ENCODE measurements at regions not wholly inside any gene's neighbourhood (a gene's known extent, or its start where the extent isn't known, plus 50 kb on each side); places are given as distances from the start of the nearest gene placed in this dataset.
"Not testable (repeated sequence)": the region's sequence is repeated elsewhere in the genome, so short reads cannot be mapped to it uniquely, and the experiment has no call there.

- 80% methylated on average over 2 of the region's 2 CpGs for WGBS (ENCODE audit: insufficient coverage, low coverage, low lambda C conversion rate, missing lambda C conversion rate)
Measured at GRCh38 chr5:71401150-71401549, 54.3 kb upstream of the BDP1 start.

GRCh38 chr5:71401564-71401963 is 53.9 kb upstream of the BDP1 start:
- intact Hi-C loops (cut with DNase I); ATAC-seq; H3K9me3 ChIP-seq; DNase-seq; H3K4me3 ChIP-seq; H3K4me1 ChIP-seq; H3K27me3 ChIP-seq; H3K36me3 ChIP-seq; H3K27ac ChIP-seq: not testable (repeated sequence)
- WGBS (ENCODE audit: insufficient coverage, low coverage, low lambda C conversion rate, missing lambda C conversion rate): 81% methylated on average over 3 of the region's 3 CpGs

More at GRCh38 chr5:71401150-71401549, 54.3 kb upstream of the BDP1 start:
- DNase-seq; H3K27me3 ChIP-seq; ATAC-seq; H3K4me3 ChIP-seq; intact Hi-C loops (cut with DNase I); H3K36me3 ChIP-seq; H3K27ac ChIP-seq; H3K4me1 ChIP-seq; H3K9me3 ChIP-seq: not testable (repeated sequence)

- H3K9me3 ChIP-seq; H3K27ac ChIP-seq; H3K4me3 ChIP-seq; H3K36me3 ChIP-seq; DNase-seq; intact Hi-C loops (cut with DNase I); ATAC-seq; H3K27me3 ChIP-seq; H3K4me1 ChIP-seq: not testable (repeated sequence)
- WGBS (ENCODE audit: insufficient coverage, low coverage, low lambda C conversion rate, missing lambda C conversion rate): 62% methylated on average over 5 of the region's 5 CpGs
Measured at GRCh38 chr5:71404441-71404840, 51.0 kb upstream of the BDP1 start.

GRCh38 chr5:71404936-71405335 is 50.5 kb upstream of the BDP1 start:
- 100% methylated on average over 1 of the region's 2 CpGs for WGBS (ENCODE audit: insufficient coverage, low coverage, low lambda C conversion rate, missing lambda C conversion rate)
- H3K27ac ChIP-seq; intact Hi-C loops (cut with DNase I); H3K9me3 ChIP-seq; H3K27me3 ChIP-seq; DNase-seq; H3K4me3 ChIP-seq; H3K4me1 ChIP-seq; H3K36me3 ChIP-seq; ATAC-seq: not testable (repeated sequence)

Measured in right lobe of liver (tissue), 6 donors.